ENCODE measurements at regions not wholly inside any gene's neighbourhood (a gene's known extent, or its start where the extent isn't known, plus 50 kb on each side); places are given as distances from the start of the nearest gene placed in this dataset.

- no peak for TF ChIP-seq POLR2A (IDR thresholded peaks at IDR 0.05)
- no peak for TF ChIP-seq POLR2AphosphoS5 (IDR thresholded peaks at IDR 0.05)
- no peak for TF ChIP-seq CTCF (IDR thresholded peaks at IDR 0.05)
Measured at GRCh38 chr20:11090751-11091150, 417.0 kb upstream of the JAG1 start.

Measured in sigmoid colon (tissue), 4 donors.